Loucy (cell line): ENCODE measurements at regions not wholly inside any gene's neighbourhood (a gene's known extent, or its start where the extent isn't known, plus 50 kb on each side); places are given as distances from the start of the nearest gene placed in this dataset.

ENCODE experiments used
- H2AFZ ChIP-seq: fragments of 200-600 bp; sonication (generic); 2 replicates; pipeline ENCODE4 v1.6.0; 2016; ENCODE audit warnings: antibody characterized with exemption, mild to moderate bottlenecking, low read length, moderate library complexity
- H3F3A ChIP-seq: fragments of 200-600 bp; 2 replicates; pipeline ENCODE4 v1.6.0; 2016; ENCODE audit warnings: antibody characterized with exemption, low read depth, mild to moderate bottlenecking
- H3K27me3 ChIP-seq: fragments of 200-600 bp; sonication (generic); 2 replicates; pipeline ENCODE4 v1.6.1; 2014; ENCODE audit warnings: low read length, mild to moderate bottlenecking; ENCODE audit not compliant: insufficient read depth, poor library complexity, severe bottlenecking
- H3K36me3 ChIP-seq: fragments of 200-600 bp; sonication (generic); 2 replicates; pipeline ENCODE4 v1.6.1; 2016; ENCODE audit warnings: low read length; ENCODE audit not compliant: insufficient read depth
- H3K4me1 ChIP-seq: fragments of 200-600 bp; sonication (generic); 2 replicates; pipeline ENCODE4 v1.5.1; 2014; ENCODE audit warnings: low read length, mild to moderate bottlenecking; ENCODE audit not compliant: insufficient read depth, poor library complexity, severe bottlenecking
- H3K4me2 ChIP-seq: fragments of 200-600 bp; sonication (generic); 2 replicates; pipeline ENCODE4 v1.6.0; 2014; ENCODE audit warnings: antibody characterized with exemption, low read length, low read depth, mild to moderate bottlenecking; ENCODE audit not compliant: poor library complexity, severe bottlenecking
- H3K4me3 ChIP-seq: fragments of 200-600 bp; sonication (generic); 2 replicates; pipeline ENCODE4 v1.5.1; 2014; ENCODE audit warnings: low read length, mild to moderate bottlenecking, mixed read lengths; ENCODE audit not compliant: poor library complexity, severe bottlenecking
- H3K79me2 ChIP-seq: fragments of 200-600 bp; sonication (generic); 2 replicates; pipeline ENCODE4 v1.6.1; 2014; ENCODE audit warnings: low read length; ENCODE audit not compliant: insufficient read depth
- H3K9ac ChIP-seq: fragments of 200-600 bp; sonication (generic); 2 replicates; pipeline ENCODE4 v1.6.0; 2014; ENCODE audit warnings: mild to moderate bottlenecking, low read depth, low read length, moderate library complexity; ENCODE audit not compliant: poor library complexity, severe bottlenecking
- H3K9me2 ChIP-seq: fragments of 200-600 bp; sonication (generic); replicated peaks from 2 replicates; pipeline ENCODE4 v1.6.1; 2016; ENCODE audit warnings: low read depth, low read length, mixed read lengths
- H3K9me3 ChIP-seq: fragments of 200-600 bp; sonication (generic); 2 replicates; pipeline ENCODE4 v1.6.1; 2014; ENCODE audit warnings: mild to moderate bottlenecking, antibody characterized with exemption, low read length, low read depth; ENCODE audit not compliant: insufficient read depth
- H4K20me1 ChIP-seq: fragments of 200-600 bp; sonication (generic); 2 replicates; pipeline ENCODE4 v1.6.0; 2014; ENCODE audit warnings: antibody characterized with exemption, low read length, mild to moderate bottlenecking; ENCODE audit not compliant: insufficient read depth, poor library complexity, severe bottlenecking
- EZH2phosphoT487 ChIP-seq: fragments of 200-600 bp; IDR thresholded peaks from 2 replicates; pipeline ENCODE4 v1.6.1; 2018; ENCODE audit warnings: antibody characterized with exemption, mild to moderate bottlenecking, moderate library complexity, borderline replicate concordance
- TF ChIP-seq, protein P1 (sequence below): fragments of 200-600 bp; sonication (generic); conservative IDR thresholded peaks from 2 replicates; pipeline ENCODE4 v1.5.1; 2014; ENCODE audit warnings: mild to moderate bottlenecking, antibody characterized with exemption, low read length

DNA sequence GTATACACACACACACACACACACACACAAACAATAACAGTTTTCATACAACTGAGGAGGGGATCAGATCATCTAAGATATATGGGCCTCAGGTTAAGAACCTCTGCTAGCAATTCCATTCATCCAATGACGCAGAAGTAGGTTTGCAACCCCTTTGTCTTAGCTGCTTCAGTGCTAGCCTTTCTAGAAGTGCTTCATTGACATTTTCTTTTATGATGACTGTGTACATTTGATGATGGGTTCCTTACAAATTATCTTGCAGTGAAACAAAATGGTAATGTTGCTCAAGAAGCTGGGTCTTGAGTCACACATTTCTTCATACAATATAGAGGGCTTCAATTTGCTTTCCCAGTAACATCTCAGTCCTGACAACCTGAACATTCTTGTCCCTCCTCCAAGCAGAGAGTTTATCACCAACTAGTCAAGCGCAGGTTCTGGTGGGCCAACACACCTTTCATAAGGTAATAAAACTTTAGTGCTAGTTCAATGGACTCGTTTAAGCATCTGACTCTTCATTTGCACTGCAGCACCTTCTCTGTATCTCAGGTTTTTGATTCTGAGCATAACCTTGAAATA lies 269.5 kb downstream of the CNTN3 start:
- Histone ChIP-seq H3K4me3 (no peak overlapping the region), H3K27me3 (no peaks in the 10 kb centered on the region), H3K36me3 (no peaks in the 10 kb centered on the region), H3K9me2 (no peaks in the 10 kb centered on the region; the same call in 1 of the 2 replicates), H4K20me1 (no peaks in the 10 kb centered on the region), H3F3A (no peaks in the 10 kb centered on the region), H3K4me2 (no peak overlapping the region), H3K4me1 (no peaks in the 10 kb centered on the region), H3K9me3 (no peaks in the 10 kb centered on the region), H2AFZ (no peak overlapping the region), H3K79me2 (no peaks in the 10 kb centered on the region), H3K9ac (no peak overlapping the region)
- TF ChIP-seq EZH2phosphoT487: no peak
- TF ChIP-seq, protein P1, sequence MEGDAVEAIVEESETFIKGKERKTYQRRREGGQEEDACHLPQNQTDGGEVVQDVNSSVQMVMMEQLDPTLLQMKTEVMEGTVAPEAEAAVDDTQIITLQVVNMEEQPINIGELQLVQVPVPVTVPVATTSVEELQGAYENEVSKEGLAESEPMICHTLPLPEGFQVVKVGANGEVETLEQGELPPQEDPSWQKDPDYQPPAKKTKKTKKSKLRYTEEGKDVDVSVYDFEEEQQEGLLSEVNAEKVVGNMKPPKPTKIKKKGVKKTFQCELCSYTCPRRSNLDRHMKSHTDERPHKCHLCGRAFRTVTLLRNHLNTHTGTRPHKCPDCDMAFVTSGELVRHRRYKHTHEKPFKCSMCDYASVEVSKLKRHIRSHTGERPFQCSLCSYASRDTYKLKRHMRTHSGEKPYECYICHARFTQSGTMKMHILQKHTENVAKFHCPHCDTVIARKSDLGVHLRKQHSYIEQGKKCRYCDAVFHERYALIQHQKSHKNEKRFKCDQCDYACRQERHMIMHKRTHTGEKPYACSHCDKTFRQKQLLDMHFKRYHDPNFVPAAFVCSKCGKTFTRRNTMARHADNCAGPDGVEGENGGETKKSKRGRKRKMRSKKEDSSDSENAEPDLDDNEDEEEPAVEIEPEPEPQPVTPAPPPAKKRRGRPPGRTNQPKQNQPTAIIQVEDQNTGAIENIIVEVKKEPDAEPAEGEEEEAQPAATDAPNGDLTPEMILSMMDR: no peak

DNA sequence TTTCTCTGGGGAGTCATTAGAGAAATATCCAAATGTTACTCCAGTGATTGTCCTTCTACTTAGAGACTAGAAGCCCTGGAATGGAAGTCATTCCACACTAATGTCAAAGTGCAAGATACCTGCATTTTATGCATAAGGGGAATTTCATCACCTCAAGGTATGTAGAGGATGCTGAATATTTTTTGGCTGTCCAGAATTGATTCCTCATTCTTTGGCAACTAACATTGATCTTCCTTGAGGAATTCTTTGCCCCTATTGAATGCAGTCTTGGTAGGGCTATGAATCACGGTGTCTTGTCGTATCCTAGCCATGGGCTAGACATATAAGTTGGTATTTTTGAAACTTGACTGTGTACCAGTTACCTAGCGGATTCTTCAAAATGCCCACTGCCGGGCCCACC lies 271.1 kb downstream of the CNTN3 start:
- Histone ChIP-seq H3K36me3 (no peaks in the 10 kb centered on the region), H3K9ac (no peak overlapping the region), H3K9me2 (no peaks in the 10 kb centered on the region; the same call in 1 of the 2 replicates), H4K20me1 (no peaks in the 10 kb centered on the region), H3F3A (no peaks in the 10 kb centered on the region), H3K4me2 (no peak overlapping the region), H3K9me3 (no peaks in the 10 kb centered on the region), H3K4me3 (no peak overlapping the region), H3K4me1 (no peaks in the 10 kb centered on the region), H3K27me3 (no peaks in the 10 kb centered on the region), H2AFZ (no peak overlapping the region), H3K79me2 (no peaks in the 10 kb centered on the region)
- TF ChIP-seq, protein P1: no peak
- TF ChIP-seq EZH2phosphoT487: no peak

DNA sequence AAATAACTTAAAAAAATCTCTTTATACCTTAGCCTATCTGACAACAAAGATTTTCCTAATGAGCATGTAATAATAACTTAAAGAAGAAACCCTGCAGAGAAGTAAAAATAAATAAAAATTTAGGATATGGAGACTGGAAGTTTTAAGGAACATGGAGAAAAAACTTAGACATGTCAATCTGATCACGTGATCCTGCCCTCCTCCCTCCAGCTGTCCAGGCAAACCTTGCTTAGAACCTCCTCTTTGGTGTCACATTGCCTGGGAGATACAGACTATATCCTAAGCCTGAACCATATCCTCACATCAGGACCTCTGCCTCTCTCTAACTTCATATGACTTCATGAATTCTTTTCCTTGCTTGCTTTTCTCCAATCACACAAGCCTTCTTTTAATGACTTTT lies 275.5 kb downstream of the CNTN3 start:
- Histone ChIP-seq H3K27me3 (no peaks in the 10 kb centered on the region), H3K9ac (no peak overlapping the region), H3K9me2 (peaks cover 3% of the 10 kb centered on the region; the same call in 1 of the 2 replicates), H4K20me1 (no peaks in the 10 kb centered on the region), H3K4me3 (no peak overlapping the region), H3F3A (no peaks in the 10 kb centered on the region), H3K4me2 (no peak overlapping the region), H2AFZ (no peak overlapping the region), H3K9me3 (no peaks in the 10 kb centered on the region), H3K79me2 (no peaks in the 10 kb centered on the region), H3K36me3 (no peaks in the 10 kb centered on the region), H3K4me1 (no peaks in the 10 kb centered on the region)
- TF ChIP-seq EZH2phosphoT487: no peak
- TF ChIP-seq, protein P1: no peak
